GM12801 (cell line): ENCODE measurements at regions not wholly inside any gene's neighbourhood (a gene's known extent, or its start where the extent isn't known, plus 50 kb on each side); places are given as distances from the start of the nearest gene placed in this dataset.

Experiments
- TF ChIP-seq, protein P1 (sequence below): IDR thresholded peaks from one replicate; pipeline ENCODE4 v1.5.1; 2011; ENCODE audit warnings: control low read depth; ENCODE audit not compliant: insufficient read length; ENCODE audit errors: extremely low read depth

- TF ChIP-seq, protein P1, sequence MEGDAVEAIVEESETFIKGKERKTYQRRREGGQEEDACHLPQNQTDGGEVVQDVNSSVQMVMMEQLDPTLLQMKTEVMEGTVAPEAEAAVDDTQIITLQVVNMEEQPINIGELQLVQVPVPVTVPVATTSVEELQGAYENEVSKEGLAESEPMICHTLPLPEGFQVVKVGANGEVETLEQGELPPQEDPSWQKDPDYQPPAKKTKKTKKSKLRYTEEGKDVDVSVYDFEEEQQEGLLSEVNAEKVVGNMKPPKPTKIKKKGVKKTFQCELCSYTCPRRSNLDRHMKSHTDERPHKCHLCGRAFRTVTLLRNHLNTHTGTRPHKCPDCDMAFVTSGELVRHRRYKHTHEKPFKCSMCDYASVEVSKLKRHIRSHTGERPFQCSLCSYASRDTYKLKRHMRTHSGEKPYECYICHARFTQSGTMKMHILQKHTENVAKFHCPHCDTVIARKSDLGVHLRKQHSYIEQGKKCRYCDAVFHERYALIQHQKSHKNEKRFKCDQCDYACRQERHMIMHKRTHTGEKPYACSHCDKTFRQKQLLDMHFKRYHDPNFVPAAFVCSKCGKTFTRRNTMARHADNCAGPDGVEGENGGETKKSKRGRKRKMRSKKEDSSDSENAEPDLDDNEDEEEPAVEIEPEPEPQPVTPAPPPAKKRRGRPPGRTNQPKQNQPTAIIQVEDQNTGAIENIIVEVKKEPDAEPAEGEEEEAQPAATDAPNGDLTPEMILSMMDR = no peak
Measured at GRCh38 chr7:142647749-142648148, 101.5 kb upstream of the PRSS1 start.

GRCh38 chr7:142646386-142647140 lies 102.7 kb upstream of the PRSS1 start:
- TF ChIP-seq, protein P1 = no peak

GRCh38 chr7:142645777-142646176 lies 103.5 kb upstream of the PRSS1 start:
- TF ChIP-seq, protein P1 = no peak

GRCh38 chr7:142642316-142642715 lies 107.0 kb upstream of the PRSS1 start:
- TF ChIP-seq, protein P1 = no peak

GRCh38 chr7:142638581-142638980 lies 110.7 kb upstream of the PRSS1 start:
- TF ChIP-seq, protein P1 = no peak

GRCh38 chr7:142637240-142637639 lies 112.0 kb upstream of the PRSS1 start:
- TF ChIP-seq, protein P1 = no peak

GRCh38 chr7:142636751-142637150 lies 112.5 kb upstream of the PRSS1 start:
- TF ChIP-seq, protein P1 = no peak
